HepG2 (cell line): ENCODE measurements at regions not wholly inside any gene's neighbourhood (a gene's known extent, or its start where the extent isn't known, plus 50 kb on each side); places are given as distances from the start of the nearest gene placed in this dataset.

Experiments used
- ARID4A ChIP-seq: sonication (generic); formaldehyde crosslinking; IDR thresholded peaks from 2 replicates; pipeline ENCODE4 v1.5.0; 2020; ENCODE audit warnings: mild to moderate bottlenecking, missing genetic modification reagents, borderline replicate concordance
- ATF7 ChIP-seq, 2 experiments: fragments of 450-650 bp in 1 of 2; sonication (generic) in 1 of 2; formaldehyde crosslinking in 1 of 2; IDR thresholded peaks; 2 replicates each; pipeline versions ENCODE4 v1.4.0 to v1.6.1; 2016 to 2020; ENCODE audit warnings: antibody characterized with exemption in 1 of 2, mild to moderate bottlenecking in 1 of 2, missing genetic modification reagents in 1 of 2
- BHLHE40 ChIP-seq: IDR thresholded peaks from 2 replicates; pipeline ENCODE4 v1.6.1; 2011; ENCODE audit warnings: low read length, improper control_type of control experiment
- CEBPB ChIP-seq: IDR thresholded peaks from 2 replicates; pipeline ENCODE4 v1.6.1; 2011; ENCODE audit warnings: low read depth, low read length, improper control_type of control experiment, borderline replicate concordance
- CHD4 ChIP-seq: fragments of 200-600 bp; sonication (generic); IDR thresholded peaks from 2 replicates; pipeline ENCODE4 v1.7.0; 2017; ENCODE audit warnings: mild to moderate bottlenecking, low read length, borderline replicate concordance
- HHEX ChIP-seq: IDR thresholded peaks from 2 replicates; pipeline ENCODE4 v1.6.1; 2016; ENCODE audit warnings: control low read depth
- HNF4G ChIP-seq, 2 experiments: sonication (generic) in 1 of 2; formaldehyde crosslinking in 1 of 2; IDR thresholded peaks; 2 replicates each; pipeline versions ENCODE4 v1.4.0 to v1.6.1; 2011 to 2020; ENCODE audit warnings: borderline replicate concordance in 2 of 2, low read depth in 2 of 2, mild to moderate bottlenecking in 2 of 2, low read length in 1 of 2, missing genetic modification reagents in 1 of 2, moderate library complexity in 1 of 2
- IRX3 ChIP-seq: sonication (generic); formaldehyde crosslinking; IDR thresholded peaks from 2 replicates; pipeline ENCODE4 v1.8.1; 2023; ENCODE audit warnings: mild to moderate bottlenecking, low read depth, missing genetic modification reagents, borderline replicate concordance
- KDM4B ChIP-seq: sonication (generic); formaldehyde crosslinking; IDR thresholded peaks from 2 replicates; pipeline ENCODE4 v1.4.0; 2020; ENCODE audit warnings: missing genetic modification reagents
- PHF20 ChIP-seq: sonication (generic); formaldehyde crosslinking; IDR thresholded peaks from 2 replicates; pipeline ENCODE4 v1.5.0; 2020; ENCODE audit warnings: mild to moderate bottlenecking, missing genetic modification reagents
- POGZ ChIP-seq: sonication (generic); formaldehyde crosslinking; IDR thresholded peaks from 2 replicates; pipeline ENCODE4 v1.4.0; 2020; ENCODE audit warnings: mild to moderate bottlenecking, missing genetic modification reagents
- RARA ChIP-seq: IDR thresholded peaks from 2 replicates; pipeline ENCODE4 v1.6.1; 2016; ENCODE audit warnings: missing genetic modification reagents, missing compliant biosample characterization
- SETDB1 ChIP-seq: sonication (generic); formaldehyde crosslinking; IDR thresholded peaks from 2 replicates; pipeline ENCODE4 v1.5.1; 2020; ENCODE audit warnings: missing genetic modification reagents, mild to moderate bottlenecking, borderline replicate concordance
- TEAD3 ChIP-seq: optimal IDR thresholded peaks from 2 replicates; pipeline ENCODE3; 2016; ENCODE audit warnings: borderline replicate concordance
- ZBTB25 ChIP-seq: IDR thresholded peaks from 2 replicates; pipeline ENCODE4 v1.6.1; 2018; ENCODE audit warnings: missing genetic modification reagents
- ZMAT3 ChIP-seq: sonication (generic); formaldehyde crosslinking; conservative IDR thresholded peaks from 2 replicates; pipeline ENCODE4 v1.7.0; 2021; ENCODE audit warnings: missing genetic modification reagents
- ZNF30 ChIP-seq: sonication (generic); formaldehyde crosslinking; IDR thresholded peaks from 2 replicates; pipeline ENCODE4 v1.5.0; 2020; ENCODE audit warnings: mild to moderate bottlenecking, missing genetic modification reagents
- ZNF331 ChIP-seq: sonication (generic); formaldehyde crosslinking; IDR thresholded peaks from 2 replicates; pipeline ENCODE4 v1.4.0; 2020; ENCODE audit warnings: missing genetic modification reagents
- ZNF883 ChIP-seq: sonication (generic); formaldehyde crosslinking; IDR thresholded peaks from 2 replicates; pipeline ENCODE4 v1.5.1; 2020; ENCODE audit warnings: mild to moderate bottlenecking, missing genetic modification reagents; ENCODE audit errors: not compliant biosample characterization
- TF ChIP-seq, protein P1 (sequence below), 2 experiments: fragments of 450-650 bp in 1 of 2; sonication (generic) in 1 of 2; formaldehyde crosslinking; IDR thresholded peaks; 2 replicates each; pipeline versions ENCODE4 v1.5.0 to v1.8.0; 2020 to 2022; ENCODE audit warnings: mild to moderate bottlenecking in 1 of 2, missing genetic modification reagents in 1 of 2

GRCh38 chr6:137589067-137589848 is 95.1 kb upstream of the OLIG3 start (continued):
- TF ChIP-seq BHLHE40 (peak; percentile 18; the same call in 1 of the 2 replicates), HHEX (CRISPR knock-in tag) (no peak), ZMAT3 (no peak), PHF20 (CRISPR knock-in tag) (peak; percentile 20; the same call in 1 of the 2 replicates), KDM4B (no peak), SETDB1 (CRISPR knock-in tag) (0 out of 2 replicates have a peak, but pooled peaks have one; percentile 16), CHD4 (peak; percentile 71; the same call in 1 of the 2 replicates), POGZ (CRISPR knock-in tag) (peak; percentile 97), ZNF331 (peak; percentile 63; the same call in 1 of the 2 replicates), ZNF883 (CRISPR knock-in tag) (peak; percentile 35), IRX3 (CRISPR knock-in tag) (0 out of 2 replicates have a peak, but pooled peaks have one; percentile 52), CEBPB (peak; percentile 92), RARA (no peak), ZNF30 (peak; percentile 59; the same call in 1 of the 2 replicates), HNF4G (IDR thresholded peaks at IDR 0.05; ENCODE audit: borderline replicate concordance, low read depth, low read length) (peak; percentile 34; the same call in 1 of the 2 replicates), HNF4G (CRISPR knock-in tag; IDR thresholded peaks at IDR 0.05; ENCODE audit: borderline replicate concordance, low read depth) (0 out of 2 replicates have a peak, but pooled peaks have one; percentile 36), ARID4A (peak; percentile 23; the same call in 1 of the 2 replicates), TEAD3 (CRISPR knock-in tag) (peak; percentile 65), ZBTB25 (CRISPR knock-in tag) (peak; percentile 39; the same call in 1 of the 2 replicates), ATF7 (IDR thresholded peaks at IDR 0.05) (peak; percentile 93), ATF7 (CRISPR knock-in tag; IDR thresholded peaks at IDR 0.05) (peak; percentile 93)
- TF ChIP-seq, protein P1, sequence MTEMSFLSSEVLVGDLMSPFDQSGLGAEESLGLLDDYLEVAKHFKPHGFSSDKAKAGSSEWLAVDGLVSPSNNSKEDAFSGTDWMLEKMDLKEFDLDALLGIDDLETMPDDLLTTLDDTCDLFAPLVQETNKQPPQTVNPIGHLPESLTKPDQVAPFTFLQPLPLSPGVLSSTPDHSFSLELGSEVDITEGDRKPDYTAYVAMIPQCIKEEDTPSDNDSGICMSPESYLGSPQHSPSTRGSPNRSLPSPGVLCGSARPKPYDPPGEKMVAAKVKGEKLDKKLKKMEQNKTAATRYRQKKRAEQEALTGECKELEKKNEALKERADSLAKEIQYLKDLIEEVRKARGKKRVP (CRISPR knock-in tag; IDR thresholded peaks at IDR 0.05) = peak in 1 of 2 experiments; percentile 24; a peak in 1 of 4 replicates
